ENCODE measurements at regions not wholly inside any gene's neighbourhood (a gene's known extent, or its start where the extent isn't known, plus 50 kb on each side); places are given as distances from the start of the nearest gene placed in this dataset.

DNA sequence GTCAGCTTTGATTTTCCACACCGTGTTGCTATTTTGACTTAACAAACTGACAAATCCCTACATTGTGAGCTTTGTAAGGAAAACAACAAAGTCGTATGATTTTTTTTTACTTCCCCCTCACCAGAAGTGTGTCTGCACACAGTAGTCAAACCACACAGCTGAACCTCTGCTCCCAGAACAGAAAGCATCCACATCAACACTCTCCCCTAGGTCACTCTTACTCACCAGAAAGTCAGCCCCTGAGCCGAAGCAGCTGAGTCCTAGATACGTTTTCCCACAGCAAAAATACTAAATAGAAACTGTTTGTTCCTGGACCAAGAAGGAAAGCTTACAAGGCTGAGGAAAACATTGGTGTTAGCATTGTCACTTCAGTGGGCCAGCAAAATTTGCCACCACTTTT lies 305.7 kb downstream of the DHX15 start:
- TF ChIP-seq, protein P1, sequence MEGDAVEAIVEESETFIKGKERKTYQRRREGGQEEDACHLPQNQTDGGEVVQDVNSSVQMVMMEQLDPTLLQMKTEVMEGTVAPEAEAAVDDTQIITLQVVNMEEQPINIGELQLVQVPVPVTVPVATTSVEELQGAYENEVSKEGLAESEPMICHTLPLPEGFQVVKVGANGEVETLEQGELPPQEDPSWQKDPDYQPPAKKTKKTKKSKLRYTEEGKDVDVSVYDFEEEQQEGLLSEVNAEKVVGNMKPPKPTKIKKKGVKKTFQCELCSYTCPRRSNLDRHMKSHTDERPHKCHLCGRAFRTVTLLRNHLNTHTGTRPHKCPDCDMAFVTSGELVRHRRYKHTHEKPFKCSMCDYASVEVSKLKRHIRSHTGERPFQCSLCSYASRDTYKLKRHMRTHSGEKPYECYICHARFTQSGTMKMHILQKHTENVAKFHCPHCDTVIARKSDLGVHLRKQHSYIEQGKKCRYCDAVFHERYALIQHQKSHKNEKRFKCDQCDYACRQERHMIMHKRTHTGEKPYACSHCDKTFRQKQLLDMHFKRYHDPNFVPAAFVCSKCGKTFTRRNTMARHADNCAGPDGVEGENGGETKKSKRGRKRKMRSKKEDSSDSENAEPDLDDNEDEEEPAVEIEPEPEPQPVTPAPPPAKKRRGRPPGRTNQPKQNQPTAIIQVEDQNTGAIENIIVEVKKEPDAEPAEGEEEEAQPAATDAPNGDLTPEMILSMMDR (IDR thresholded peaks at IDR 0.05) = no peak
- TF ChIP-seq POLR2A (IDR thresholded peaks at IDR 0.05) = no peak
